OCI-LY7 (cell line): ENCODE measurements at regions not wholly inside any gene's neighbourhood (a gene's known extent, or its start where the extent isn't known, plus 50 kb on each side); places are given as distances from the start of the nearest gene placed in this dataset.

Experiments used
- EZH2phosphoT487 ChIP-seq: fragments of 200-600 bp; sonication (generic); IDR thresholded peaks from 2 replicates; pipeline ENCODE4 v1.6.1; 2018; ENCODE audit warnings: low read depth, borderline replicate concordance, mild to moderate bottlenecking, mixed run types, antibody characterized with exemption, low read length, moderate library complexity, mixed read lengths
- TF ChIP-seq, protein P1 (sequence below): fragments of 200-600 bp; sonication (generic); conservative IDR thresholded peaks from 2 replicates; pipeline ENCODE4 v1.5.1; 2014; ENCODE audit warnings: mild to moderate bottlenecking, antibody characterized with exemption, low read length, moderate library complexity, mixed read lengths

DNA sequence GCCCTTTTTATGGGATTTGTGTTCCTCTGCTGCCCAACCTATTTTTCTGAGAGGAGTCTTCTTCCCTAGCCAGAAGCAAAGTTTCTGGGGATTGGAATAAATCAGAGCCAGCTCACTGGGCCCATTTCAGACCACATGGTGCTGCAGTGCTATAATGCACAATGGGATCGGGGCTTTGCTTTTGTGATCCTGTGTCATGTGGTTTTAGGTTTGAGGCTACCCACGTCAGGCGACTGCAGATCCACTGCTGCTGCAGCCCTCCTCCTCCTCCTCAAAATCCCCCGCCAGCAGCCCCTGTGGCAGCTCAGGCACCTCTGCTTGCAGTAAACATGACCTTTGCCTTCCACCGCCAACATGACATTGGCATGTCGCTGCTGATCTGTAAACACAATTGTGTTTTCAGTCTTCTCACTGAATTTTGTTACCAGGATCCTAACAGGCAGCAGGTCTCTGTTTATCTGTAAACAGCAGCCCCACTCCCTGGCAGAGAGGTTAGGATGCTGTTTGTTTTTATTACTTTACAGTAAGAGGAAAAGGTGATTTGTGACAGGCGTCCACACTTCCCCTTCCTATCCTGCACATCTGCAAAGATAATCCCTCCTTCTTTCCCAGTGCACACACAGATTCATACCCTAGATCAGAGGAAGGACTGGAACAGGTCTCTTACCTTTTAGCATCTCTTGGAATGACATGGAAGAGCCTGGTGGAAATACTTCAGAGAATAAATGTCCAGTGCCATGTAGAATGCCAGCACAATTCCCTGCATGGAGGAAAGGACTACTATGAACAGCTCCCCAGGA, 130.8 kb downstream of the FOXI3 start:
- TF ChIP-seq, protein P1, sequence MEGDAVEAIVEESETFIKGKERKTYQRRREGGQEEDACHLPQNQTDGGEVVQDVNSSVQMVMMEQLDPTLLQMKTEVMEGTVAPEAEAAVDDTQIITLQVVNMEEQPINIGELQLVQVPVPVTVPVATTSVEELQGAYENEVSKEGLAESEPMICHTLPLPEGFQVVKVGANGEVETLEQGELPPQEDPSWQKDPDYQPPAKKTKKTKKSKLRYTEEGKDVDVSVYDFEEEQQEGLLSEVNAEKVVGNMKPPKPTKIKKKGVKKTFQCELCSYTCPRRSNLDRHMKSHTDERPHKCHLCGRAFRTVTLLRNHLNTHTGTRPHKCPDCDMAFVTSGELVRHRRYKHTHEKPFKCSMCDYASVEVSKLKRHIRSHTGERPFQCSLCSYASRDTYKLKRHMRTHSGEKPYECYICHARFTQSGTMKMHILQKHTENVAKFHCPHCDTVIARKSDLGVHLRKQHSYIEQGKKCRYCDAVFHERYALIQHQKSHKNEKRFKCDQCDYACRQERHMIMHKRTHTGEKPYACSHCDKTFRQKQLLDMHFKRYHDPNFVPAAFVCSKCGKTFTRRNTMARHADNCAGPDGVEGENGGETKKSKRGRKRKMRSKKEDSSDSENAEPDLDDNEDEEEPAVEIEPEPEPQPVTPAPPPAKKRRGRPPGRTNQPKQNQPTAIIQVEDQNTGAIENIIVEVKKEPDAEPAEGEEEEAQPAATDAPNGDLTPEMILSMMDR = no peak
- no peak for TF ChIP-seq EZH2phosphoT487
